ENCODE measurements at regions not wholly inside any gene's neighbourhood (a gene's known extent, or its start where the extent isn't known, plus 50 kb on each side); places are given as distances from the start of the nearest gene placed in this dataset.

GRCh38 chr3:117628823-117629291, 919.3 kb downstream of the TUSC7 start:
- no peak overlapping the region for H3K4me3 ChIP-seq (ENCODE audit: low read depth, low read length)
- peak; percentile 68 for DNase-seq (ENCODE audit: low read depth)
- no peak for TF ChIP-seq CTCF (IDR thresholded peaks at IDR 0.05; ENCODE audit: insufficient read depth, low read depth, low read length)

- no peak overlapping the region for H3K4me3 ChIP-seq (ENCODE audit: low read depth, low read length)
- TF ChIP-seq CTCF (IDR thresholded peaks at IDR 0.05; ENCODE audit: insufficient read depth, low read depth, low read length), result no peak
- DNase-seq (ENCODE audit: low read depth), result no peak
Measured at GRCh38 chr3:117629505-117629904, 919.9 kb downstream of the TUSC7 start.

GRCh38 chr3:117630469-117630868, 920.9 kb downstream of the TUSC7 start:
- no peak for DNase-seq (ENCODE audit: low read depth)
- no peak for TF ChIP-seq CTCF (IDR thresholded peaks at IDR 0.05; ENCODE audit: insufficient read depth, low read depth, low read length)

GRCh38 chr3:117630885-117631284, 921.3 kb downstream of the TUSC7 start:
- TF ChIP-seq CTCF (IDR thresholded peaks at IDR 0.05; ENCODE audit: insufficient read depth, low read depth, low read length), result no peak
- H3K4me3 ChIP-seq (ENCODE audit: low read depth, low read length), result no peak overlapping the region
- no peak for DNase-seq (ENCODE audit: low read depth)

More at GRCh38 chr3:117630469-117630868, 920.9 kb downstream of the TUSC7 start:
- H3K4me3 ChIP-seq (ENCODE audit: low read depth, low read length), result no peak overlapping the region

- no peak overlapping the region for H3K4me3 ChIP-seq (ENCODE audit: low read depth, low read length)
- no peak for DNase-seq (ENCODE audit: low read depth)
- TF ChIP-seq CTCF (IDR thresholded peaks at IDR 0.05; ENCODE audit: insufficient read depth, low read depth, low read length), result no peak
Measured at GRCh38 chr3:117631781-117632180, 922.2 kb downstream of the TUSC7 start.

GRCh38 chr3:117632191-117632590, 922.6 kb downstream of the TUSC7 start:
- no peak overlapping the region for H3K4me3 ChIP-seq (ENCODE audit: low read depth, low read length)
- TF ChIP-seq CTCF (IDR thresholded peaks at IDR 0.05; ENCODE audit: insufficient read depth, low read depth, low read length), result no peak
- no peak for DNase-seq (ENCODE audit: low read depth)

GRCh38 chr3:117633207-117633606, 923.6 kb downstream of the TUSC7 start:
- no peak for TF ChIP-seq CTCF (IDR thresholded peaks at IDR 0.05; ENCODE audit: insufficient read depth, low read depth, low read length)
- H3K4me3 ChIP-seq (ENCODE audit: low read depth, low read length), result no peak overlapping the region
- DNase-seq (ENCODE audit: low read depth), result no peak
